MCF 10A (cell line): ENCODE measurements at regions not wholly inside any gene's neighbourhood (a gene's known extent, or its start where the extent isn't known, plus 50 kb on each side); places are given as distances from the start of the nearest gene placed in this dataset.

Experiments used
- BruUV-seq: library from RNA; stranded (reverse); fragments of 400-500 nt; replicated peaks from 2 replicates; lab custom pipeline; 2021; lab: Mats Ljungman, UMichigan
- CTCF ChIA-PET: fragments of 300-600 bp; sonication (Branson Sonifier 250); formaldehyde crosslinking; extraction: SDS; loops from one replicate; lab custom pipeline; 2021; ENCODE audit warnings: antibody characterized with exemption, inconsistent platforms; lab: Yijun Ruan, JAX
- POLR2A ChIA-PET: fragments of 300-600, 350-650 bp; sonication (Branson Sonifier 250); formaldehyde crosslinking; extraction: SDS; loops from one replicate; lab custom pipeline; 2020; ENCODE audit warnings: antibody characterized with exemption, inconsistent platforms; lab: Yijun Ruan, JAX
- DNase-seq: peaks from one replicate; pipeline ENCODE4 v3.0.0-alpha.2; 2018; ENCODE audit not compliant: unreplicated experiment
- H3K27ac Mint-ChIP-seq: one replicate; pipeline ENCODE4 v1.8.0; 2022; ENCODE audit warnings: mild to moderate bottlenecking, low read depth, mixed read lengths; ENCODE audit not compliant: unreplicated experiment
- H3K27me3 Mint-ChIP-seq: one replicate; pipeline ENCODE4 v1.8.0; 2022; ENCODE audit warnings: mixed read lengths; ENCODE audit not compliant: insufficient read depth, unreplicated experiment
- H3K36me3 Mint-ChIP-seq: one replicate; pipeline ENCODE4 v1.8.0; 2022; ENCODE audit warnings: mild to moderate bottlenecking, moderate library complexity, mixed read lengths; ENCODE audit not compliant: insufficient read depth, unreplicated experiment
- H3K4me1 Mint-ChIP-seq: one replicate; pipeline ENCODE4 v1.8.0; 2022; ENCODE audit warnings: mixed read lengths; ENCODE audit not compliant: insufficient read depth, unreplicated experiment
- H3K4me3 Mint-ChIP-seq: one replicate; pipeline ENCODE4 v1.8.0; 2022; ENCODE audit warnings: mild to moderate bottlenecking, moderate library complexity, mixed read lengths; ENCODE audit not compliant: unreplicated experiment
- H3K9me3 Mint-ChIP-seq: one replicate; pipeline ENCODE4 v1.8.0; 2022; ENCODE audit warnings: mixed read lengths; ENCODE audit not compliant: unreplicated experiment
- CTCF ChIP-seq: fragments of 200-600 bp; IDR thresholded peaks from one replicate; pipeline ENCODE4 v1.8.0; 2022; ENCODE audit warnings: antibody characterized with exemption, mild to moderate bottlenecking; ENCODE audit not compliant: unreplicated experiment
- intact Hi-C: fragments of 100-400 bp; cut with micrococcal nuclease; formaldehyde crosslinking; loops from 2 replicates; pipeline ENCODE4 v1.14.1; 2022

- Mint-ChIP-seq H3K4me3 (no peak overlapping the region), H3K9me3 (no peaks in the 10 kb centered on the region), H3K36me3 (no peaks in the 10 kb centered on the region), H3K4me1 (no peaks in the 10 kb centered on the region), H3K27ac (no peak overlapping the region), H3K27me3 (peaks cover 67% of the 10 kb centered on the region)
- intact Hi-C loops: no loop called here
- CTCF ChIA-PET: interaction anchor here (0.6 kb wide), 1 partner anchor 94 kb away, joined by 3 read pairs; no protein-coding TSS in a partner anchor
- POLR2A ChIA-PET: no interaction called here
- TF ChIP-seq CTCF: no peak
- BruUV-seq: no TSS peak
- DNase-seq: no peak
Observed at GRCh38 chr1:25137521-25138395, 94.5 kb downstream of the SYF2 start.

- H3K4me3 Mint-ChIP-seq: no peak overlapping the region
- CTCF ChIA-PET: no interaction called here
- H3K9me3 Mint-ChIP-seq: no peaks in the 10 kb centered on the region
- TF ChIP-seq CTCF: no peak
- no peak overlapping the region for H3K27ac Mint-ChIP-seq
- H3K4me1 Mint-ChIP-seq: no peaks in the 10 kb centered on the region
- DNase-seq: no peak
- no peaks in the 10 kb centered on the region for H3K36me3 Mint-ChIP-seq
- H3K27me3 Mint-ChIP-seq: peaks cover 73% of the 10 kb centered on the region
- POLR2A ChIA-PET: no interaction called here
- intact Hi-C loops: no loop called here
- no TSS peak for BruUV-seq
Observed at GRCh38 chr1:25137106-25137505, 95.2 kb downstream of the SYF2 start.

GRCh38 chr1:25135909-25136308 is 96.4 kb downstream of the SYF2 start:
- Mint-ChIP-seq H3K36me3 (no peaks in the 10 kb centered on the region), H3K27ac (no peak overlapping the region), H3K27me3 (peaks cover 62% of the 10 kb centered on the region), H3K4me1 (no peaks in the 10 kb centered on the region), H3K4me3 (no peak overlapping the region), H3K9me3 (no peaks in the 10 kb centered on the region)
- intact Hi-C loops: no loop called here
- no peak for DNase-seq
- ChIA-PET POLR2A (no interaction called here), CTCF (no interaction called here)
- BruUV-seq: no TSS peak
- TF ChIP-seq CTCF: no peak

GRCh38 chr1:25134801-25135461 is 97.4 kb downstream of the SYF2 start:
- H3K4me1 Mint-ChIP-seq: no peaks in the 10 kb centered on the region
- ChIA-PET POLR2A (no interaction called here), CTCF (interaction anchor here (1.0 kb wide), 1 partner anchor 34 kb away, joined by 3 read pairs; no protein-coding TSS in a partner anchor)
- intact Hi-C loops: no loop called here
- TF ChIP-seq CTCF: no peak
- no peak overlapping the region for H3K4me3 Mint-ChIP-seq
- H3K36me3 Mint-ChIP-seq: no peaks in the 10 kb centered on the region
- peaks cover 54% of the 10 kb centered on the region for H3K27me3 Mint-ChIP-seq
- DNase-seq: no peak
- BruUV-seq: no TSS peak
- no peaks in the 10 kb centered on the region for H3K9me3 Mint-ChIP-seq
- no peak overlapping the region for H3K27ac Mint-ChIP-seq
